Natural killer cell (primary cell): ENCODE measurements at regions not wholly inside any gene's neighbourhood (a gene's known extent, or its start where the extent isn't known, plus 50 kb on each side); places are given as distances from the start of the nearest gene placed in this dataset.
"Not testable (repeated sequence)": the region's sequence is repeated elsewhere in the genome, so short reads cannot be mapped to it uniquely, and the experiment has no call there.

ENCODE experiments used
- ATAC-seq, 3 donors: fragments of 150-1000 bp in 2 of 3; fragments of 200-7000 bp in 1 of 3; cut with Tn5 transposase; 1 replicate in 1 of 3; 2 replicates in 2 of 3; pipeline ENCODE4 v1.10.0; 2021; ENCODE audit warnings: mild to moderate bottlenecking in 2 of 3, moderate library complexity in 2 of 3
- DNase-seq, 2 donors: peaks; one replicate each; pipeline versions ENCODE4 v3.0.0 to v3.0.0-alpha.2; 2013 to 2021; ENCODE audit warnings: mixed read lengths in 1 of 2
- H3K27ac ChIP-seq: one replicate; pipeline ENCODE4 v1.5.1; 2013; ENCODE audit warnings: mild to moderate bottlenecking, low read length
- H3K27me3 ChIP-seq: one replicate; pipeline ENCODE4 v1.6.1; 2013; ENCODE audit warnings: low read length; ENCODE audit not compliant: control insufficient read depth, insufficient read depth
- H3K36me3 ChIP-seq: one replicate; pipeline ENCODE4 v1.6.1; 2013; ENCODE audit warnings: low read length; ENCODE audit not compliant: control insufficient read depth, insufficient read depth
- H3K4me1 ChIP-seq: one replicate; pipeline ENCODE4 v1.6.1; 2013; ENCODE audit warnings: low read length; ENCODE audit not compliant: control insufficient read depth, insufficient read depth
- H3K4me3 ChIP-seq: one replicate; pipeline ENCODE4 v1.5.1; 2013; ENCODE audit warnings: low read length
- H3K9me3 ChIP-seq: one replicate; pipeline ENCODE4 v1.6.1; 2013; ENCODE audit warnings: low read length; ENCODE audit not compliant: control insufficient read depth, insufficient read depth
- H3K27ac Mint-ChIP-seq, 2 donors: one replicate each; pipeline ENCODE4 v1.8.0; 2022; ENCODE audit warnings: mild to moderate bottlenecking in 2 of 2, mixed read lengths in 2 of 2, moderate library complexity in 1 of 2
- H3K27me3 Mint-ChIP-seq, 2 donors: one replicate each; pipeline ENCODE4 v1.8.0; 2022; ENCODE audit warnings: low read depth in 2 of 2, mixed read lengths in 2 of 2
- H3K36me3 Mint-ChIP-seq: one replicate; pipeline ENCODE4 v1.8.0; 2022; ENCODE audit warnings: mixed read lengths
- H3K4me1 Mint-ChIP-seq, 2 donors: one replicate each; pipeline ENCODE4 v1.8.0; 2022; ENCODE audit warnings: mixed read lengths in 2 of 2
- H3K4me3 Mint-ChIP-seq: one replicate; pipeline ENCODE4 v1.8.0; 2022; ENCODE audit warnings: mild to moderate bottlenecking, moderate library complexity, mixed read lengths
- H3K9me3 Mint-ChIP-seq, 2 donors: one replicate each; pipeline ENCODE4 v1.8.0; 2022; ENCODE audit warnings: mixed read lengths in 2 of 2
- WGBS: methylation state at CpG from one replicate; pipeline ENCODE4 v1.1.7; 2013; ENCODE audit warnings: missing lambda C conversion rate; ENCODE audit not compliant: insufficient coverage; 5-methylcytosine and 5-hydroxymethylcytosine counted together
- intact Hi-C: fragments of 100-400 bp; cut with micrococcal nuclease; formaldehyde crosslinking; loops from one replicate; pipeline ENCODE4 v1.14.2; 2022

DNA sequence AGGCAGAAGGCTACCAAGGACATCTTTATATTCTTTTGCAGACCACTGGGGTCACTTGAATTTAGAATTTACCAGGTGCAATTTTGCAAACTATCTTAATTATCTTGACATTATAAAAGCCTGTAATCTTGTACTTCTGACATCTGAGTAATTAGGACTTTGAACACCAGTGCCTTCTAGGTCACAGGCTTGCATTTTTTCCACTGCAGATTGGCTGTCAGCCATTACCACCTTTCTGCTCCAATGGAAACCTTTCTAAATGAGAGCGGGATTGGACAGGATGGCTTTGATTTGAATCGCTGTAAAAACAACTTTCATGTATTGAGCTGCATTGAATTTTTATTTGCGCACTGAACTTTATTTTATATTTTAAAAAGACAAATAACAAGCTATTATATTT is 893.3 kb upstream of the TPTE start:
- H3K4me3 ChIP-seq, H3K4me1 ChIP-seq, ATAC-seq, H3K9me3 ChIP-seq, H3K27me3 Mint-ChIP-seq, DNase-seq, H3K36me3 ChIP-seq, H3K36me3 Mint-ChIP-seq, H3K9me3 Mint-ChIP-seq, intact Hi-C loops, H3K4me1 Mint-ChIP-seq, H3K27ac ChIP-seq, H3K27ac Mint-ChIP-seq, H3K27me3 ChIP-seq, H3K4me3 Mint-ChIP-seq: not testable (repeated sequence)
- WGBS = no CpG with 5 or more reads among the region's 3 CpGs

DNA sequence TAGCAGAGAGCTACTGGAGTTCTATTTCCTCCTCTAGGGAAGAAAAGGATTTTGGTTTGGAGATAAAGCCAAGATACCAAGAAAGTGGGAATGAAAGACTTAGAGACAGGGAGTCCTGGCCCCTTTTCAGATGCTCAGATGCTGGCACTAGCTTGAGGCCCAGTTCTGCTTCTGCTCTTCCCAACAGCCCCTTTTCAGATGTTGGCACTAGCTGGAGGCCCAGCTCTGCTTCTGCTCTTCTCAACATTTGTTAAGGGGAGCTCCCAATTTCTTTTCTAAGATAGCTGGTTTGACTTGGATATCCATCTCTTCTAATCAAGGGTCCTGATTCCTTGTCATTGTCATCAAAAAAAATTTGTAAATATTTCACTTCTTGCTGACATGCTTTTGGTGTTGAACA is 874.0 kb upstream of the TPTE start:
- H3K27ac ChIP-seq, H3K27ac Mint-ChIP-seq, H3K36me3 Mint-ChIP-seq, intact Hi-C loops, H3K4me3 ChIP-seq, H3K36me3 ChIP-seq, ATAC-seq, H3K27me3 Mint-ChIP-seq, DNase-seq, H3K27me3 ChIP-seq, H3K4me1 Mint-ChIP-seq, H3K4me1 ChIP-seq, H3K4me3 Mint-ChIP-seq: not testable (repeated sequence)
- peaks cover 8 to 19% of the 10 kb centered on the region in 2 donors for H3K9me3 Mint-ChIP-seq
- peaks cover 11% of the 10 kb centered on the region for H3K9me3 ChIP-seq

DNA sequence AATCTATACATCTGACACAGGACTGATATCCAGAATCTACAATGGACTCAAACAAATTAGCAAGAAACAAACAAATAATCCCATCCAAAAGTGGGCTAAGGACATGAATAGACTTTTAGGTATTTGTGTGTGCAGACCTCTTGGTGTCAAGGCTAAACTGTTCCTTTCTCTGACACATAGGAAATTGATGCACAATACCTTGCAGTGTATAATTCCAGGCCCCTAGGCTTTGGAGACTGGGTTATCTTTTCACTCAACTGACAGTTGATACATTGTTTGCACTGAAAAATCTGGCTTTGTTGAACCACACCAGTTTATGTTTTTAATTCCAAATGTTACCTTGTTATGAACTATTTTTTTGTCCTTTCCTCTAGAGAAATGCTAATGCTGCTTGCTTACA is 873.1 kb upstream of the TPTE start:
- H3K4me3 Mint-ChIP-seq, H3K4me3 ChIP-seq, DNase-seq, H3K27ac Mint-ChIP-seq, H3K36me3 ChIP-seq, H3K27me3 ChIP-seq, H3K27ac ChIP-seq, intact Hi-C loops, H3K36me3 Mint-ChIP-seq, H3K27me3 Mint-ChIP-seq, H3K4me1 Mint-ChIP-seq, ATAC-seq, H3K4me1 ChIP-seq: not testable (repeated sequence)
- H3K9me3 Mint-ChIP-seq = peaks cover 8 to 19% of the 10 kb centered on the region in 2 donors
- peaks cover 11% of the 10 kb centered on the region for H3K9me3 ChIP-seq

DNA sequence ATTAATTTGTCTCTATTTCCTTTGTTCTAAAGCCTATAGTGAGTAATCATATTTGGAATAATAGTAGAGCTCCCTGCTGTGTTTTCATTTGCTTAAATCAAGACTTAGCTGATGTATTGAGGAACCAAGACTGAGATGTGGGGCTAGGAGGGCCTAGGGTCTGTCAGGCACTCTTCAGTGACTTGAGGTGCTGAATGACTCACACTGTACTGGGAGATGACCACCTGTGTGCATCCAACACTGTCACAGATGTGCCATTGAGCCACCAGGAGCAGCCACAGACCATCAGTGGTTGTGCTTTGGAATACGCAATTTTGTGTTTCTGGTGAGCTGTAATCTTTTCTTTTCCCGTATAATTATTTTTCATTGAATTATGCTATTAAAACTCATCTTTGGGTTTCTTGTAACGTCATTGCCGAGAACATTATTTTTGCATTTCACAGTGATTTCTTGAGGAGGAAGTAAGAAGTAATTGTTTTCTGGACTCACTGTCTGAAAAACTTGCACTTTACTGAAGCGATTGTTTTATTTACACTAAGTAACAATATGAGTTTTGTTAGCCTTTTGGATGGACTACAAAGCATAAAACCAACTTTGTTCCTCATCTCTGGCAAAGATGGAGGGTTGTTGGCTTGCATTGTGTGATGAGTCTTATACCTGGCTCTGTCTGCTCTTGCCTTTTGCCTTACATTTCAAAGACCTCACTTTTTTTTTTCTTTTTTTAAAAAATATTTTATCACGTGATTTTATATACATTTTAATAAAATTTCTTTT is 872.2 kb upstream of the TPTE start:
- H3K36me3 ChIP-seq, H3K4me1 ChIP-seq, ATAC-seq, H3K27me3 ChIP-seq, DNase-seq, H3K36me3 Mint-ChIP-seq, H3K4me1 Mint-ChIP-seq, H3K27ac ChIP-seq, H3K27ac Mint-ChIP-seq, H3K4me3 ChIP-seq, H3K4me3 Mint-ChIP-seq, H3K27me3 Mint-ChIP-seq, intact Hi-C loops: not testable (repeated sequence)
- WGBS = 93% methylated on average over 4 of the region's 6 CpGs
- H3K9me3 ChIP-seq = peaks cover 13% of the 10 kb centered on the region
- H3K9me3 Mint-ChIP-seq = peaks cover 8 to 19% of the 10 kb centered on the region in 2 donors

DNA sequence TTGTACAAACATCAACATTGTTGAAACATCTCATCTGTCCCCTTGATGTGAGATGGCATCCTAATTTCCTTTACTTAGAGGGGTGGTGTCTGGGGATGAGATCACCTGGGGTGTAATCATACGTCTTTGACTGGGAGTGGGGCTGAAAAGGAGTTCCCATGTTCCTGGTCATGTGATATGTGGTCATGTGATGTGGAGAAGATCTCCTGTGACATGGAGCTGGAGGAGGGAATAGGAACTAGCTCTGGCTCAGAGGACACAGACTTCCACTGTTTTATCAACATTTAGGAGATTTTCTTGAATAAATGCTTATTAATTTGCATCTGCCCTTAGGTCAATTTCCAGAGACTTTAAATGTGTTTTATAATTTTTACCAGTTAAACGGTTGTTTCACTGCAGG is 868.6 kb upstream of the TPTE start:
- H3K36me3 ChIP-seq, DNase-seq, intact Hi-C loops, H3K27ac Mint-ChIP-seq, H3K4me1 ChIP-seq, H3K4me1 Mint-ChIP-seq, H3K27me3 ChIP-seq, H3K27ac ChIP-seq, ATAC-seq, H3K4me3 ChIP-seq, H3K27me3 Mint-ChIP-seq, H3K4me3 Mint-ChIP-seq: not testable (repeated sequence)
- H3K9me3 ChIP-seq = peaks cover 18% of the 10 kb centered on the region
- Mint-ChIP-seq H3K9me3 (peaks cover 15 to 27% of the 10 kb centered on the region in 2 donors), H3K36me3 (peaks cover 13% of the 10 kb centered on the region)
- WGBS = 32% methylated on average over 1 of the region's 2 CpGs

DNA sequence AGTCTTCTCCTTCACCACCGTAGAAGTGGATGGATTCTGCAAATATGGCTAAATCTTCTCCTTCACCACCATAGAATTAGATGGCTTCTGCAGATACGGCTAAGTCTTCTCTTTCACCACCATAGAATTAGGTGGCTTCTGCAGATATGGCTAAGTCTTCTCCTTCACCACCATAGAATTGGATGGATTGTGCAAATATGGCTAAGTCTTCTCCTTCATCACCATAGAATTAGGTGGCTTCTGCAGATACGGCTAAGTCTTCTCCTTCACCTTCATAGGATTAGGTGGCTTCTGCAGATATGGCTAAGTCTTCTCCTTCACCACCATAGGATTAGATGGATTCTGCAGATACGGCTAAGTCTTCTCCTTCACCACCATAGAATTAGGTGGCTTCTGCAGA is 866.2 kb upstream of the TPTE start:
- Mint-ChIP-seq H3K9me3 (peaks cover 18 to 24% of the 10 kb centered on the region in 2 donors), H3K36me3 (peaks cover 15% of the 10 kb centered on the region)
- DNase-seq, H3K27me3 ChIP-seq, H3K4me1 ChIP-seq, H3K27me3 Mint-ChIP-seq, H3K27ac ChIP-seq, H3K4me3 ChIP-seq, H3K4me3 Mint-ChIP-seq, H3K4me1 Mint-ChIP-seq, H3K36me3 ChIP-seq, H3K27ac Mint-ChIP-seq, intact Hi-C loops, ATAC-seq: not testable (repeated sequence)
- peaks cover 15% of the 10 kb centered on the region for H3K9me3 ChIP-seq
- WGBS = 92% methylated on average over 4 of the region's 4 CpGs

DNA sequence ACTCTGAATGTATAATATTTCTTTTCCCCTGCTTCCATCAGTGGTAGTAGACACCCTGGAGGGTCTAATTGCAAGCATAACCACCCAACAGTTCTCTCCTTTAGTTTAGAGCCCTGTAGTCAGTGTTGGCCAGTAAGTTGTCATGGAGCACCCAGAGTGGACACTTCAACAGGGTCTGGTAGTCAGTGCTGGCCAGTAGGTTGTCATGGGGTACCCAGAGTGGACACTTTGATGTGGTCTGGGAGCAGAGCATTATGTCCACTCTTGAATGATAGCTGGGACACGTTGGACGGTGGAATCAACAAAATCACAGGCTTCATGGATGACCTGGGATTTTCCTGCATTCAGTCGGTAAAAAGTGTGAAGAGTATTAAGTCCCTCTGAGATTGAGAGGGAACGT is 864.9 kb upstream of the TPTE start:
- H3K9me3 ChIP-seq, intact Hi-C loops, H3K4me1 Mint-ChIP-seq, H3K4me3 ChIP-seq, H3K27ac ChIP-seq, H3K4me3 Mint-ChIP-seq, H3K36me3 ChIP-seq, H3K27me3 Mint-ChIP-seq, H3K27ac Mint-ChIP-seq, H3K4me1 ChIP-seq, H3K27me3 ChIP-seq, DNase-seq: not testable (repeated sequence)
- Mint-ChIP-seq H3K9me3 (peaks cover 16 to 18% of the 10 kb centered on the region in 2 donors), H3K36me3 (peaks cover 15% of the 10 kb centered on the region)
- WGBS = 67% methylated on average over 3 of the region's 4 CpGs
- ATAC-seq = peak in 1 of 3 donors; percentile 30

DNA sequence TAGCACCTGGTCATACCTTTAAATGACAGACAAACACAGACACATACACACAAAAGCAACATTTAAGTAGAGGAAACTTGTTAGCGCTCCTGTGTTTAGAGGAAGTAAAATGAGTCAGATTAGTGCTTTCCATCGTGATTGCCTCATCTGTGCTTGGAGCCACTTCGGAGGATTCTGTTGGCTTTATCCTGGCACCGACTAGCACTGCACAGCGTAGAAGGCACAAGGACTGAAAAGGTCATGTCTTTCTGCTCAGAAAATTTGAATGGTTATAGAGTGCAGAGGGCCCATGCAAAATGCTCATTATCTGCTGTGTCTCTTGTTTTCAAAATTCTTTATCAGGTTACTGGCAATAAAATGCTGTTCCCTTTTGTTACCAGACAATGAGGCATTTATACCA is 863.6 kb upstream of the TPTE start:
- H3K4me3 ChIP-seq, H3K27ac Mint-ChIP-seq, H3K36me3 ChIP-seq, H3K4me3 Mint-ChIP-seq, H3K27ac ChIP-seq, H3K9me3 ChIP-seq, H3K27me3 Mint-ChIP-seq, H3K4me1 Mint-ChIP-seq, intact Hi-C loops, DNase-seq, H3K4me1 ChIP-seq, H3K27me3 ChIP-seq: not testable (repeated sequence)
- peak in 1 of 3 donors; percentile 35 for ATAC-seq
- Mint-ChIP-seq H3K36me3 (peaks cover 15% of the 10 kb centered on the region), H3K9me3 (peaks cover 14 to 15% of the 10 kb centered on the region in 2 donors)
- WGBS = 59% methylated on average over 5 of the region's 5 CpGs
